Hindlimb muscle (tissue), 1 donor: ENCODE measurements at regions not wholly inside any gene's neighbourhood (a gene's known extent, or its start where the extent isn't known, plus 50 kb on each side); places are given as distances from the start of the nearest gene placed in this dataset.
A peak's percentile ranks its signal among the peaks of the same experiment; 100 is the strongest.
"Not testable (repeated sequence)": the region's sequence is repeated elsewhere in the genome, so short reads cannot be mapped to it uniquely, and the experiment has no call there.

Experiments used
- DNase-seq: peaks from one replicate; pipeline ENCODE4 v3.0.0-alpha.2; 2013

- no peak for DNase-seq
Measured at GRCh38 chr4:11814758-11815157, 386.1 kb upstream of the HS3ST1 start.

GRCh38 chr4:11813951-11814446 lies 385.3 kb upstream of the HS3ST1 start:
- no peak for DNase-seq

GRCh38 chr4:11811521-11811920 lies 382.8 kb upstream of the HS3ST1 start:
- not testable (repeated sequence) for DNase-seq

GRCh38 chr4:11805842-11806241 lies 377.1 kb upstream of the HS3ST1 start:
- no peak for DNase-seq

- DNase-seq, result no peak
Measured at GRCh38 chr4:11801466-11802446, 373.1 kb upstream of the HS3ST1 start.

GRCh38 chr4:11799196-11799595 lies 370.5 kb upstream of the HS3ST1 start:
- DNase-seq, result peak; percentile 18

GRCh38 chr4:11791797-11792196 lies 363.1 kb upstream of the HS3ST1 start:
- DNase-seq, result no peak

- no peak for DNase-seq
Measured at GRCh38 chr4:11790230-11790629, 361.5 kb upstream of the HS3ST1 start.

GRCh38 chr4:11783588-11783987 lies 354.9 kb upstream of the HS3ST1 start:
- no peak for DNase-seq

- no peak for DNase-seq
Measured at GRCh38 chr4:11782859-11783258, 354.2 kb upstream of the HS3ST1 start.

- DNase-seq, result no peak
Measured at GRCh38 chr4:11777447-11777846, 348.8 kb upstream of the HS3ST1 start.

GRCh38 chr4:11774346-11774745 lies 345.7 kb upstream of the HS3ST1 start:
- no peak for DNase-seq

- no peak for DNase-seq
Measured at GRCh38 chr4:11773798-11774197, 345.1 kb upstream of the HS3ST1 start.

GRCh38 chr4:11769434-11769833 lies 340.7 kb upstream of the HS3ST1 start:
- peak; percentile 11 for DNase-seq

- no peak for DNase-seq
Measured at GRCh38 chr4:11768251-11768972, 339.7 kb upstream of the HS3ST1 start.

- DNase-seq, result no peak
Measured at GRCh38 chr4:11765849-11766453, 337.3 kb upstream of the HS3ST1 start.

- no peak for DNase-seq
Measured at GRCh38 chr4:11748164-11748872, 319.6 kb upstream of the HS3ST1 start.

GRCh38 chr4:11746734-11747133 lies 318.0 kb upstream of the HS3ST1 start:
- DNase-seq, result no peak

- DNase-seq, result no peak
Measured at GRCh38 chr4:11743976-11744375, 315.3 kb upstream of the HS3ST1 start.

- DNase-seq, result no peak
Measured at GRCh38 chr4:11743236-11743635, 314.5 kb upstream of the HS3ST1 start.

- no peak for DNase-seq
Measured at GRCh38 chr4:11741190-11741652, 312.5 kb upstream of the HS3ST1 start.

GRCh38 chr4:11739992-11740391 lies 311.3 kb upstream of the HS3ST1 start:
- DNase-seq, result no peak
